ENCODE measurements at regions not wholly inside any gene's neighbourhood (a gene's known extent, or its start where the extent isn't known, plus 50 kb on each side); places are given as distances from the start of the nearest gene placed in this dataset.

GRCh38 chr21:22554690-22555316 is 1556.6 kb downstream of the NCAM2 start:
- TF ChIP-seq, protein P1, sequence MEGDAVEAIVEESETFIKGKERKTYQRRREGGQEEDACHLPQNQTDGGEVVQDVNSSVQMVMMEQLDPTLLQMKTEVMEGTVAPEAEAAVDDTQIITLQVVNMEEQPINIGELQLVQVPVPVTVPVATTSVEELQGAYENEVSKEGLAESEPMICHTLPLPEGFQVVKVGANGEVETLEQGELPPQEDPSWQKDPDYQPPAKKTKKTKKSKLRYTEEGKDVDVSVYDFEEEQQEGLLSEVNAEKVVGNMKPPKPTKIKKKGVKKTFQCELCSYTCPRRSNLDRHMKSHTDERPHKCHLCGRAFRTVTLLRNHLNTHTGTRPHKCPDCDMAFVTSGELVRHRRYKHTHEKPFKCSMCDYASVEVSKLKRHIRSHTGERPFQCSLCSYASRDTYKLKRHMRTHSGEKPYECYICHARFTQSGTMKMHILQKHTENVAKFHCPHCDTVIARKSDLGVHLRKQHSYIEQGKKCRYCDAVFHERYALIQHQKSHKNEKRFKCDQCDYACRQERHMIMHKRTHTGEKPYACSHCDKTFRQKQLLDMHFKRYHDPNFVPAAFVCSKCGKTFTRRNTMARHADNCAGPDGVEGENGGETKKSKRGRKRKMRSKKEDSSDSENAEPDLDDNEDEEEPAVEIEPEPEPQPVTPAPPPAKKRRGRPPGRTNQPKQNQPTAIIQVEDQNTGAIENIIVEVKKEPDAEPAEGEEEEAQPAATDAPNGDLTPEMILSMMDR (IDR thresholded peaks at IDR 0.05) = no peak
- no peak for TF ChIP-seq POLR2A (IDR thresholded peaks at IDR 0.05)
